ENCODE measurements at regions not wholly inside any gene's neighbourhood (a gene's known extent, or its start where the extent isn't known, plus 50 kb on each side); places are given as distances from the start of the nearest gene placed in this dataset.

- no peak for DNase-seq
Measured at GRCh38 chr14:44701563-44702263, 194.6 kb upstream of the FSCB start.

GRCh38 chr14:44700694-44701093 is 193.6 kb upstream of the FSCB start:
- DNase-seq = no peak

GRCh38 chr14:44700184-44700583 is 193.1 kb upstream of the FSCB start:
- no peak for DNase-seq

GRCh38 chr14:44699391-44699790 is 192.3 kb upstream of the FSCB start:
- DNase-seq = no peak

GRCh38 chr14:44669496-44669895 is 162.4 kb upstream of the FSCB start:
- DNase-seq = no peak

GRCh38 chr14:44663136-44663535 is 156.1 kb upstream of the FSCB start:
- DNase-seq = no peak

- no peak for DNase-seq
Measured at GRCh38 chr14:44662250-44662891, 155.3 kb upstream of the FSCB start.

- no peak for DNase-seq
Measured at GRCh38 chr14:44658389-44658696, 151.3 kb upstream of the FSCB start.

GRCh38 chr14:44657696-44658388 is 150.8 kb upstream of the FSCB start:
- DNase-seq = no peak

- DNase-seq = no peak
Measured at GRCh38 chr14:44657203-44657602, 150.1 kb upstream of the FSCB start.

- DNase-seq = no peak
Measured at GRCh38 chr14:44654591-44654990, 147.5 kb upstream of the FSCB start.

GRCh38 chr14:44653641-44654040 is 146.6 kb upstream of the FSCB start:
- no peak for DNase-seq

GRCh38 chr14:44652640-44653039 is 145.6 kb upstream of the FSCB start:
- DNase-seq = no peak

GRCh38 chr14:44649061-44649460 is 142.0 kb upstream of the FSCB start:
- DNase-seq = no peak

- DNase-seq = no peak
Measured at GRCh38 chr14:44640416-44640815, 133.3 kb upstream of the FSCB start.

- DNase-seq = no peak
Measured at GRCh38 chr14:44639781-44640385, 132.8 kb upstream of the FSCB start.

- no peak for DNase-seq
Measured at GRCh38 chr14:44634692-44635091, 127.6 kb upstream of the FSCB start.

- no peak for DNase-seq
Measured at GRCh38 chr14:44626423-44626822, 119.3 kb upstream of the FSCB start.

- no peak for DNase-seq
Measured at GRCh38 chr14:44625098-44625497, 118.0 kb upstream of the FSCB start.

GRCh38 chr14:44620121-44621019 is 113.3 kb upstream of the FSCB start:
- no peak for DNase-seq

GRCh38 chr14:44616204-44616603 is 109.1 kb upstream of the FSCB start:
- DNase-seq = no peak

GRCh38 chr14:44613061-44613712 is 106.1 kb upstream of the FSCB start:
- DNase-seq = no peak
